Gastrocnemius medialis (tissue), 4 donors: ENCODE measurements at regions not wholly inside any gene's neighbourhood (a gene's known extent, or its start where the extent isn't known, plus 50 kb on each side); places are given as distances from the start of the nearest gene placed in this dataset.

ENCODE experiments used
- ATAC-seq, 2 donors: fragments of 150-250 bp; one replicate each; pipeline ENCODE4 v1.9.1; 2016
- DNase-seq, 2 donors: peaks; one replicate each; pipeline ENCODE4 v3.0.0-alpha.2; 2019
- H3K27ac ChIP-seq, 4 donors: fragments of 200-600 bp; sonication (generic); 1 replicate in 1 of 4; 2 replicates in 3 of 4; pipeline ENCODE4 v1.5.1; 2016 to 2018; ENCODE audit warnings: mild to moderate bottlenecking in 2 of 4, moderate library complexity in 1 of 4
- H3K27me3 ChIP-seq, 3 donors: fragments of 200-600 bp; sonication (generic) in 2 of 3; 1 replicate in 1 of 3; 2 replicates in 2 of 3; pipeline versions ENCODE4 v1.5.1 to v1.6.0; 2016 to 2019; ENCODE audit warnings: mild to moderate bottlenecking in 1 of 3, moderate library complexity in 1 of 3
- H3K36me3 ChIP-seq, 2 donors: fragments of 200-600 bp; sonication (generic) in 1 of 2; one replicate each; pipeline ENCODE4 v1.5.1; 2017 to 2018
- H3K4me1 ChIP-seq, 2 donors: fragments of 200-600 bp; sonication (generic) in 1 of 2; one replicate each; pipeline ENCODE4 v1.5.1; 2016 to 2017; ENCODE audit warnings: mild to moderate bottlenecking in 2 of 2
- H3K4me3 ChIP-seq, 4 donors: fragments of 200-600 bp; sonication (generic) in 3 of 4; 1 replicate in 1 of 4; 2 replicates in 3 of 4; pipeline ENCODE4 v1.5.1; 2016 to 2019; ENCODE audit warnings: mild to moderate bottlenecking in 2 of 4
- H3K9me3 ChIP-seq, 3 donors: fragments of 200-600 bp; sonication (generic) in 2 of 3; 1 replicate in 1 of 3; 2 replicates in 2 of 3; pipeline ENCODE4 v1.5.1; 2016 to 2019
- CTCF ChIP-seq, 5 experiments: fragments of 450-650 bp in 3 of 5; fragments of 200-600 bp in 2 of 5; sonication (generic) in 2 of 5; IDR thresholded peaks in 4 of 5; conservative IDR thresholded peaks in 1 of 5; 1 replicate in 4 of 5; 2 replicates in 1 of 5; pipeline ENCODE4 v1.5.1; 2016 to 2019; ENCODE audit warnings: antibody characterized with exemption in 5 of 5, mild to moderate bottlenecking in 3 of 5, moderate library complexity in 3 of 5
- POLR2A ChIP-seq, 2 donors: fragments of 450-650 bp; IDR thresholded peaks; one replicate each; pipeline ENCODE4 v1.6.1; 2017; ENCODE audit warnings: antibody characterized with exemption in 2 of 2, mild to moderate bottlenecking in 2 of 2, moderate library complexity in 2 of 2
- in situ Hi-C, 4 donors: fragments of 200-750 bp; cut with MboI; loops; one replicate each; pipeline versions ENCODE4 v1.15.0 to v1.8.0; 2017; ENCODE audit warnings: low sequenced_read_pairs in 4 of 4
- intact Hi-C: fragments of 100-400 bp; cut with DNase I; formaldehyde crosslinking; loops from one replicate; pipeline ENCODE4 v1.15.1; 2023; ENCODE audit warnings: low total_unique reads

- no peak for TF ChIP-seq POLR2A (IDR thresholded peaks at IDR 0.05)
- TF ChIP-seq CTCF (IDR thresholded peaks at IDR 0.05 in 4 of 5, conservative IDR thresholded peaks at IDR 0.05 in 1 of 5): no peak
- no peak overlapping the region for H3K27ac ChIP-seq
- intact Hi-C loops (no loop called here), in situ Hi-C loops (no loop called here)
- H3K4me3 ChIP-seq: no peak overlapping the region
- H3K9me3 ChIP-seq: peaks cover 0 to 13% (median 0%) of the 10 kb centered on the region in 3 donors
- ATAC-seq (no peak), DNase-seq (no peak)
- no peaks in the 10 kb centered on the region for H3K36me3 ChIP-seq
- H3K27me3 ChIP-seq: peaks cover 0 to 3% (median 0%) of the 10 kb centered on the region in 3 donors
- no peaks in the 10 kb centered on the region for H3K4me1 ChIP-seq
Observed at GRCh38 chr1:209463441-209463840, 120.1 kb upstream of the CAMK1G start.

- TF ChIP-seq POLR2A (IDR thresholded peaks at IDR 0.05) (no peak), CTCF (IDR thresholded peaks at IDR 0.05 in 4 of 5, conservative IDR thresholded peaks at IDR 0.05 in 1 of 5) (no peak)
- Histone ChIP-seq H3K9me3 (no peaks in the 10 kb centered on the region), H3K4me1 (no peaks in the 10 kb centered on the region), H3K27me3 (no peaks in the 10 kb centered on the region), H3K36me3 (no peaks in the 10 kb centered on the region), H3K27ac (no peak overlapping the region), H3K4me3 (no peak overlapping the region)
- no peak for ATAC-seq
- intact Hi-C loops: no loop called here
- in situ Hi-C loops: no loop called here
- no peak for DNase-seq
Observed at GRCh38 chr1:209473025-209473424, 110.5 kb upstream of the CAMK1G start.

GRCh38 chr1:209480345-209480744 lies 103.2 kb upstream of the CAMK1G start:
- no peak for ATAC-seq
- intact Hi-C loops: no loop called here
- Histone ChIP-seq H3K9me3 (no peaks in the 10 kb centered on the region), H3K27me3 (no peaks in the 10 kb centered on the region), H3K36me3 (no peaks in the 10 kb centered on the region), H3K4me1 (no peaks in the 10 kb centered on the region), H3K27ac (no peak overlapping the region), H3K4me3 (no peak overlapping the region)
- in situ Hi-C loops: no loop called here
- TF ChIP-seq POLR2A (IDR thresholded peaks at IDR 0.05): no peak
- no peak for TF ChIP-seq CTCF (IDR thresholded peaks at IDR 0.05 in 4 of 5, conservative IDR thresholded peaks at IDR 0.05 in 1 of 5)
- DNase-seq: no peak

GRCh38 chr1:209483691-209484090 lies 99.8 kb upstream of the CAMK1G start:
- Histone ChIP-seq H3K27ac (no peak overlapping the region), H3K9me3 (no peaks in the 10 kb centered on the region), H3K4me1 (no peaks in the 10 kb centered on the region), H3K4me3 (no peak overlapping the region), H3K27me3 (no peaks in the 10 kb centered on the region), H3K36me3 (no peaks in the 10 kb centered on the region)
- in situ Hi-C loops (no loop called here), intact Hi-C loops (no loop called here)
- TF ChIP-seq CTCF (IDR thresholded peaks at IDR 0.05 in 4 of 5, conservative IDR thresholded peaks at IDR 0.05 in 1 of 5) (no peak), POLR2A (IDR thresholded peaks at IDR 0.05) (no peak)
- ATAC-seq (no peak), DNase-seq (no peak)

GRCh38 chr1:209484429-209484828 lies 99.1 kb upstream of the CAMK1G start:
- DNase-seq (no peak), ATAC-seq (no peak)
- TF ChIP-seq CTCF (IDR thresholded peaks at IDR 0.05 in 4 of 5, conservative IDR thresholded peaks at IDR 0.05 in 1 of 5): no peak
- no peak for TF ChIP-seq POLR2A (IDR thresholded peaks at IDR 0.05)
- H3K36me3 ChIP-seq: no peaks in the 10 kb centered on the region
- no peaks in the 10 kb centered on the region for H3K27me3 ChIP-seq
- intact Hi-C loops: no loop called here
- H3K4me1 ChIP-seq: no peaks in the 10 kb centered on the region
- H3K9me3 ChIP-seq: no peaks in the 10 kb centered on the region
- in situ Hi-C loops: no loop called here
- H3K4me3 ChIP-seq: no peak overlapping the region
- H3K27ac ChIP-seq: no peak overlapping the region
